ENCODE measurements at regions not wholly inside any gene's neighbourhood (a gene's known extent, or its start where the extent isn't known, plus 50 kb on each side); places are given as distances from the start of the nearest gene placed in this dataset.

- no peak overlapping the region for H2AK5ac ChIP-seq (ENCODE audit: low read depth, low read length)
- no peaks in the 10 kb centered on the region for H3K9me1 ChIP-seq (ENCODE audit: insufficient read depth, low read length)
- no peak for DNase-seq
- H2BK120ac ChIP-seq (ENCODE audit: low read depth, low read length) = no peak overlapping the region
- no CpG with 5 or more reads among the region's 2 CpGs for WGBS, 2 experiments (ENCODE audit: extremely low coverage in 2 of 2, insufficient read length in 1 of 2)
- no peak overlapping the region for H2AFZ ChIP-seq (replicated peaks; ENCODE audit: low read length, poor library complexity)
- intact Hi-C loops (cut with micrococcal nuclease) = no loop called here
- H3K27me3 ChIP-seq (ENCODE audit: control insufficient read depth, insufficient read depth, low read length) = no peaks in the 10 kb centered on the region
- no peaks in the 10 kb centered on the region for H3K36me3 ChIP-seq (ENCODE audit: control insufficient read depth, insufficient read depth, low read length)
- no peak overlapping the region for H2BK20ac ChIP-seq (ENCODE audit: low read depth, low read length)
- no peak overlapping the region for H4K91ac ChIP-seq (ENCODE audit: insufficient read depth, low read depth, low read length)
- H3K4me1 ChIP-seq (ENCODE audit: control insufficient read depth, insufficient read depth, low read length) = no peaks in the 10 kb centered on the region
- H3K56ac ChIP-seq (ENCODE audit: extremely low read depth, insufficient read depth, low read length) = no peak overlapping the region
- H2AK9ac ChIP-seq (replicated peaks; ENCODE audit: low read depth, low read length, poor library complexity) = no peak overlapping the region
- no TSS peak for BruUV-seq (replicated peaks)
- ChIA-PET CTCF (no interaction called here), POLR2A (ENCODE audit: unreplicated experiment) (no interaction called here)
- no peak overlapping the region for H3K27ac ChIP-seq (ENCODE audit: insufficient read depth, low read length)
- no peak overlapping the region for H4K8ac ChIP-seq (ENCODE audit: low read depth in 2 of 2, low read length in 2 of 2)
- in situ Hi-C loops (cut with MboI; ENCODE audit: low sequenced_read_pairs) = no loop called here
- H3K4ac ChIP-seq (ENCODE audit: low read depth, low read length) = no peak overlapping the region
- H3K14ac ChIP-seq (replicated peaks; ENCODE audit: low read depth, low read length) = no peak overlapping the region
- dilution Hi-C loops (cut with HindIII; ENCODE audit: low sequenced_read_pairs, unreplicated experiment) = no loop called here
- H3K9me3 ChIP-seq (ENCODE audit: control insufficient read depth, insufficient read depth, low read length) = no peaks in the 10 kb centered on the region
- H3K23ac ChIP-seq (ENCODE audit: low read depth, low read length) = no peak overlapping the region
- H3K79me1 ChIP-seq (ENCODE audit: low read depth in 1 of 2, low read length in 2 of 2) = no peaks in the 10 kb centered on the region
- no peak overlapping the region for H3K4me2 ChIP-seq (ENCODE audit: low read depth, low read length)
- no peak overlapping the region for H4K5ac ChIP-seq (ENCODE audit: low read depth, low read length)
- H3K4me3 ChIP-seq (ENCODE audit: insufficient read depth, low read depth, low read length) = no peak overlapping the region
- H2BK5ac ChIP-seq (ENCODE audit: low read depth, low read length, poor library complexity, severe bottlenecking) = no peak overlapping the region
- TF ChIP-seq CHD1 (IDR thresholded peaks at IDR 0.05; ENCODE audit: low read depth, low read length) (no peak), MAZ (IDR thresholded peaks at IDR 0.05; ENCODE audit: borderline replicate concordance, low read depth, low read length) (no peak)
- no peak overlapping the region for H2BK15ac ChIP-seq (ENCODE audit: low read depth, low read length)
- no peak overlapping the region for H3K9ac ChIP-seq (ENCODE audit: low read depth, low read length)
- no peak overlapping the region for H3K18ac ChIP-seq (ENCODE audit: low read depth, low read length)
- no peaks in the 10 kb centered on the region for H4K20me1 ChIP-seq (ENCODE audit: insufficient read depth, low read length)
- ATAC-seq (ENCODE audit: low read depth) = no peak
Measured at GRCh38 chr6:153583685-153584084, 452.6 kb upstream of the RGS17 start.
